Loucy (cell line): ENCODE measurements at regions not wholly inside any gene's neighbourhood (a gene's known extent, or its start where the extent isn't known, plus 50 kb on each side); places are given as distances from the start of the nearest gene placed in this dataset.

ENCODE experiments used
- CTCF ChIP-seq: fragments of 200-600 bp; sonication (generic); conservative IDR thresholded peaks from 2 replicates; pipeline ENCODE4 v1.5.1; 2014; ENCODE audit warnings: mild to moderate bottlenecking, antibody characterized with exemption, low read length
- EZH2phosphoT487 ChIP-seq: fragments of 200-600 bp; IDR thresholded peaks from 2 replicates; pipeline ENCODE4 v1.6.1; 2018; ENCODE audit warnings: antibody characterized with exemption, mild to moderate bottlenecking, moderate library complexity, borderline replicate concordance

- TF ChIP-seq CTCF (no peak), EZH2phosphoT487 (no peak)
These were observed 67.5 kb upstream of the PRLR start for GRCh38 chr5:35297755-35298154.
